ENCODE measurements at regions not wholly inside any gene's neighbourhood (a gene's known extent, or its start where the extent isn't known, plus 50 kb on each side); places are given as distances from the start of the nearest gene placed in this dataset.

- no peak for TF ChIP-seq POLR2A (IDR thresholded peaks at IDR 0.05)
- TF ChIP-seq, protein P1, sequence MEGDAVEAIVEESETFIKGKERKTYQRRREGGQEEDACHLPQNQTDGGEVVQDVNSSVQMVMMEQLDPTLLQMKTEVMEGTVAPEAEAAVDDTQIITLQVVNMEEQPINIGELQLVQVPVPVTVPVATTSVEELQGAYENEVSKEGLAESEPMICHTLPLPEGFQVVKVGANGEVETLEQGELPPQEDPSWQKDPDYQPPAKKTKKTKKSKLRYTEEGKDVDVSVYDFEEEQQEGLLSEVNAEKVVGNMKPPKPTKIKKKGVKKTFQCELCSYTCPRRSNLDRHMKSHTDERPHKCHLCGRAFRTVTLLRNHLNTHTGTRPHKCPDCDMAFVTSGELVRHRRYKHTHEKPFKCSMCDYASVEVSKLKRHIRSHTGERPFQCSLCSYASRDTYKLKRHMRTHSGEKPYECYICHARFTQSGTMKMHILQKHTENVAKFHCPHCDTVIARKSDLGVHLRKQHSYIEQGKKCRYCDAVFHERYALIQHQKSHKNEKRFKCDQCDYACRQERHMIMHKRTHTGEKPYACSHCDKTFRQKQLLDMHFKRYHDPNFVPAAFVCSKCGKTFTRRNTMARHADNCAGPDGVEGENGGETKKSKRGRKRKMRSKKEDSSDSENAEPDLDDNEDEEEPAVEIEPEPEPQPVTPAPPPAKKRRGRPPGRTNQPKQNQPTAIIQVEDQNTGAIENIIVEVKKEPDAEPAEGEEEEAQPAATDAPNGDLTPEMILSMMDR (IDR thresholded peaks at IDR 0.05) = no peak
Measured at GRCh38 chr20:42020316-42020715, 402.1 kb upstream of the CHD6 start.

All from heart left ventricle (tissue), 13 donors.